ENCODE measurements at regions not wholly inside any gene's neighbourhood (a gene's known extent, or its start where the extent isn't known, plus 50 kb on each side); places are given as distances from the start of the nearest gene placed in this dataset.

DNA sequence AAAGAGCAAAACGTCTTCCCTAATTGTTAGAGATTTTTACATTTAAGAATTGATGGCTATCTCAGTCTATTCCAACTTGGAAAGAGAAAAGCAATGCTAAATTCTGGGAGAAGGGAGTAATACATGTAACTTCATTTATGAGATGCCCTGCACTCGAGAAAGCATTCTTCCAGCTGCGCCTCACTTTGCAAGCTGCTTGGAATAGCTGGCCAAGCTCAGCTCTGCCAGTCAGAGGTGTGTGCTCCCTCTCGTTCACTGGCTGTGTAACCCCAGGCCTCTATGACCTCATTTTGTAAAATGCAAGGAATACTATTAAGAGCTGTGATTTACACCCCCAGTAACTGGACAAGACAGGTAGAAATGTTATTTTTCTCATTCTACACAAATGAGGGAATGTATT is 79.1 kb downstream of the OTX2 start:
- peaks cover 6% of the 10 kb centered on the region for H3K4me1 Mint-ChIP-seq (ENCODE audit: unreplicated experiment)
- no peaks in the 10 kb centered on the region for H3K9me3 Mint-ChIP-seq
- peaks cover 50% of the 10 kb centered on the region for H3K27me3 Mint-ChIP-seq
- H3K4me3 Mint-ChIP-seq: no peak overlapping the region
- H3K27ac Mint-ChIP-seq: no peak overlapping the region
- no peaks in the 10 kb centered on the region for H3K36me3 Mint-ChIP-seq
- TF ChIP-seq, protein P1, sequence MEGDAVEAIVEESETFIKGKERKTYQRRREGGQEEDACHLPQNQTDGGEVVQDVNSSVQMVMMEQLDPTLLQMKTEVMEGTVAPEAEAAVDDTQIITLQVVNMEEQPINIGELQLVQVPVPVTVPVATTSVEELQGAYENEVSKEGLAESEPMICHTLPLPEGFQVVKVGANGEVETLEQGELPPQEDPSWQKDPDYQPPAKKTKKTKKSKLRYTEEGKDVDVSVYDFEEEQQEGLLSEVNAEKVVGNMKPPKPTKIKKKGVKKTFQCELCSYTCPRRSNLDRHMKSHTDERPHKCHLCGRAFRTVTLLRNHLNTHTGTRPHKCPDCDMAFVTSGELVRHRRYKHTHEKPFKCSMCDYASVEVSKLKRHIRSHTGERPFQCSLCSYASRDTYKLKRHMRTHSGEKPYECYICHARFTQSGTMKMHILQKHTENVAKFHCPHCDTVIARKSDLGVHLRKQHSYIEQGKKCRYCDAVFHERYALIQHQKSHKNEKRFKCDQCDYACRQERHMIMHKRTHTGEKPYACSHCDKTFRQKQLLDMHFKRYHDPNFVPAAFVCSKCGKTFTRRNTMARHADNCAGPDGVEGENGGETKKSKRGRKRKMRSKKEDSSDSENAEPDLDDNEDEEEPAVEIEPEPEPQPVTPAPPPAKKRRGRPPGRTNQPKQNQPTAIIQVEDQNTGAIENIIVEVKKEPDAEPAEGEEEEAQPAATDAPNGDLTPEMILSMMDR (conservative IDR thresholded peaks at IDR 0.05): no peak
- no peak for DNase-seq (ENCODE audit: extremely low spot score, unreplicated experiment)

- H3K4me3 Mint-ChIP-seq: peak overlapping the region; percentile 14
- no peaks in the 10 kb centered on the region for H3K36me3 Mint-ChIP-seq
- no peak for DNase-seq (ENCODE audit: extremely low spot score, unreplicated experiment)
- no peak overlapping the region for H3K27ac Mint-ChIP-seq
- H3K27me3 Mint-ChIP-seq: peaks cover 50% of the 10 kb centered on the region
- TF ChIP-seq, protein P1 (conservative IDR thresholded peaks at IDR 0.05): no peak
- H3K4me1 Mint-ChIP-seq (ENCODE audit: unreplicated experiment): peaks cover 6% of the 10 kb centered on the region
- no peaks in the 10 kb centered on the region for H3K9me3 Mint-ChIP-seq
These were observed 79.6 kb downstream of the OTX2 start for GRCh38 chr14:56730538-56731145.

DNA sequence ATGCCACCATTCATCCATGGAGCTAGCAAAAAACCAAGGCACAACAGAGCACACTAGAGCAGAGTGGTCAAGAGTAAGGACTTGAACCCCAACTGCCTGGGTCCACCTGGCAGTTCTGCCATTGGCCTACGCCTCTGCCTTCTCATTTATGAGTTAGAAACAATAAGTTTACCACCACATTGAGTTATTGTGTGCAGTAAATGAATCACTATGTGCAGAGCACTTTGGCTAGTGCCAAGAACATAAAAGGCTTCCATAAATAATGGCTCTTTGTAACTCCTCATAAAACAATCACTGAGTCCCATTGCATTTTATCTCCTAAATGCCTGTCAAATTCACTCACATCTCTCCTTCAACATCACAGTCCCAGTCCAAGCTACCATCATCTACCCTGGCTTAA is 86.3 kb downstream of the OTX2 start:
- TF ChIP-seq, protein P1 (conservative IDR thresholded peaks at IDR 0.05): no peak
- Mint-ChIP-seq H3K27me3 (peaks cover 26% of the 10 kb centered on the region), H3K9me3 (no peaks in the 10 kb centered on the region), H3K36me3 (no peaks in the 10 kb centered on the region), H3K4me3 (no peak overlapping the region), H3K27ac (no peak overlapping the region), H3K4me1 (ENCODE audit: unreplicated experiment) (no peaks in the 10 kb centered on the region)
- no peak for DNase-seq (ENCODE audit: extremely low spot score, unreplicated experiment)

- Mint-ChIP-seq H3K4me3 (no peak overlapping the region), H3K4me1 (ENCODE audit: unreplicated experiment) (no peaks in the 10 kb centered on the region), H3K27ac (no peak overlapping the region), H3K27me3 (peaks cover 28% of the 10 kb centered on the region), H3K36me3 (no peaks in the 10 kb centered on the region), H3K9me3 (no peaks in the 10 kb centered on the region)
- DNase-seq (ENCODE audit: extremely low spot score, unreplicated experiment): no peak
- TF ChIP-seq, protein P1 (conservative IDR thresholded peaks at IDR 0.05): no peak
These were observed 86.9 kb downstream of the OTX2 start for GRCh38 chr14:56723418-56723817.

DNA sequence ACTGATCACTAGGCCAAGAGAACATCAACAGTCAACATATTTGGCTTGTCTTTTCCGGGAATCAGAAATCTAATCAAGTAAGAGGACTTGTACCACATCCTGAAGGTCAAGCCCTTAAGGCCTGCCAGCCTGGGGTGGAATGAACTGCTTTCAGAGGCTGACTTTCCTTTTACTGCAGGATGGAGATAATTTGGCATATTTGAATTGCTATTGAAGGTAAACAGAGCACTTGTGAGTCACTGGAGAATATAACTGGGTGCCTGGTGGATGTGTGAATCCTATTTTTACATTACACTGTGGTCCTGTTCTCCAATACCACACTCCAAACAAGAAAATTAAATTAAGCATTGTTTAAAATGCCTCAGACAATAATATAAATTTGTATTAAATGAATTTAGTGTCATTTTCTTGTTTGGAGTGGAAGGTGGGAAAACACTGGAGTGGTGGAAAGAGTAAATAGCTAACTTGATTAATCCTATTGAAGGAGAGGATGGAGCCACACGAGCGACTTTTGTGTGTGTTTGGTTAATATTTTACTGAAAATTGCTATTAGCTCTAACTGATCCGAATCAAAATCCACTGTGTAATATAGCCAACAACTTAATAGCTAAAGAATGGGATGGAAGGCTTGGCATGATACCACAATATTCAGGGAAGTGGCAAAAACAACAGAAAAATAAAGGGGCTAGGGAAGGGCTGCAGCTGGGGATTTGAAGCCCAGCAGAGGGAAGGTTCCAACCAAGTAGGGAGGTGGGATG is 89.4 kb downstream of the OTX2 start:
- Mint-ChIP-seq H3K9me3 (no peaks in the 10 kb centered on the region), H3K36me3 (no peaks in the 10 kb centered on the region), H3K4me1 (ENCODE audit: unreplicated experiment) (no peaks in the 10 kb centered on the region), H3K4me3 (no peak overlapping the region), H3K27ac (no peak overlapping the region), H3K27me3 (peaks cover 24% of the 10 kb centered on the region)
- TF ChIP-seq, protein P1 (conservative IDR thresholded peaks at IDR 0.05): no peak
- no peak for DNase-seq (ENCODE audit: extremely low spot score, unreplicated experiment)

Data from type B pancreatic cell (in vitro differentiated cells).